NCI-H748 treated with DMSO at 0.1 percent for 48 hours (cell line): ENCODE measurements at regions not wholly inside any gene's neighbourhood (a gene's known extent, or its start where the extent isn't known, plus 50 kb on each side); places are given as distances from the start of the nearest gene placed in this dataset.

Source experiments
- DNase-seq: peaks from one replicate; lab custom pipeline; 2025; lab: John Stamatoyannopoulos, UW

- no peak for DNase-seq
These were observed 68.9 kb upstream of the FOXK1 start for GRCh38 chr7:4612939-4613841.

GRCh38 chr7:4613846-4614548, 68.1 kb upstream of the FOXK1 start:
- DNase-seq = no peak

GRCh38 chr7:4616116-4616515, 66.0 kb upstream of the FOXK1 start:
- DNase-seq = no peak

GRCh38 chr7:4621396-4621795, 60.7 kb upstream of the FOXK1 start:
- no peak for DNase-seq

GRCh38 chr7:4626318-4626845, 55.7 kb upstream of the FOXK1 start:
- no peak for DNase-seq

- DNase-seq = no peak
These were observed 52.7 kb upstream of the FOXK1 start for GRCh38 chr7:4629287-4629895.

GRCh38 chr7:4631380-4632179, 50.5 kb upstream of the FOXK1 start:
- peak; percentile 82 for DNase-seq
